CMK (cell line): ENCODE measurements at regions not wholly inside any gene's neighbourhood (a gene's known extent, or its start where the extent isn't known, plus 50 kb on each side); places are given as distances from the start of the nearest gene placed in this dataset.
A peak's percentile ranks its signal among the peaks of the same experiment; 100 is the strongest.

ENCODE experiments used
- DNase-seq: peaks from one replicate; pipeline ENCODE4 v3.0.0-alpha.2; 2010; ENCODE audit warnings: low read depth

GRCh38 chr1:175865041-175865766, 121.8 kb upstream of the TNR start:
- no peak for DNase-seq

GRCh38 chr1:175864625-175865024, 121.2 kb upstream of the TNR start:
- no peak for DNase-seq

DNA sequence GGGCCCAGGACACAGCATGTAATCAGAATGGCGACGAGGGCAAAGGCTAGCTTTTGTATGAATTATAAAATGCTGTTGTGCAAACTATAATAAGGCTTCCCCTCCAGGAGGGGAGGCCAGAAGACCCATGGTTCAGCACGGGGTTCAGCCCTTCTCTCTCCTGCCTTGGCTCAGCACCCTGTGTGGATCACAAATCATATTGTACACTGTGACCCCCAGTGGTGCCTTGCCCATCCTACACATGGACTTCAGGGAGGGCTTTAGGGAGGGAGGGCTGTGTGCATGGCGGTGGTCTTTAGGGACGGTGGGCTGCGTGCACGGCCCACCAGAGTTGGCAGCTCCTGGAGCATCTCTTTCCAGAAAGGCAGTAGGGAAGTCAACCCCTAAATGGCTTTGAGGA, 120.8 kb upstream of the TNR start:
- DNase-seq, result no peak

DNA sequence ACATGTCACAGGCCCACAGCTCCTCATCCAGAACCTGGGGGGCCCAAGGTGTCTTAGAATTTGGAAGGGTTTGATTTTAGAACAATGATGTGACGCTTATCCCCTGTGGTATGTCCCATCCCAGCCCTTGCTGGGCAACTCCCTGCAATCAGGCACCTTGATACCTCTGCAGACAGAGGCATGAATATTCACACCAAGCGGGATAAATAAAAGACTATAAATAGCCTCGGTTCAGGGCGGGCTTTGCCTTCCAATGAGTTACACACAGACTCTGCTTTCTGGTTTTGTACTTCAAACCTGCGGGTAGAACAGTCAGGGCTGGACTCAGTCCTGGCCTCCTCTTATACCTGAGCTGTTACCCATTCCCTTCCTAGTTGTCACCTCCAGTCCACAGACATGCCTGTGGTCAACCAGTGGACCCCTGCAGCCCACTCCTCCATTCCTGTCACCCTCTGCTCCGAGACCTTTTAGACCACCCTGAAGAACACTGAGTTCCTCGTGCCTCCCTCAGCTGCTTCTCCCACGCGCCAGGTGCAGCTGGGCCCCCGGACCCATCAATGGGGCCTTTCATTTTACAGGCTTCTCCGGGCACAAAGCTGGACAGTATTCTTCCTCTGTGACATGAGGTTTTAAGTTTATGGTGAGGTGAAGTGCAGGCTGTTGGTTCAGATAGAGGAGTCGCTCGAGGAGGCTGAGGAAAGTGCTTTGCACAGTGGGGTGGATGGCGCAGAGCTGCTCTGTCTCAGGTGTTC, 120.1 kb upstream of the TNR start:
- DNase-seq, result no peak

GRCh38 chr1:175862408-175862807, 119.0 kb upstream of the TNR start:
- DNase-seq, result no peak

DNA sequence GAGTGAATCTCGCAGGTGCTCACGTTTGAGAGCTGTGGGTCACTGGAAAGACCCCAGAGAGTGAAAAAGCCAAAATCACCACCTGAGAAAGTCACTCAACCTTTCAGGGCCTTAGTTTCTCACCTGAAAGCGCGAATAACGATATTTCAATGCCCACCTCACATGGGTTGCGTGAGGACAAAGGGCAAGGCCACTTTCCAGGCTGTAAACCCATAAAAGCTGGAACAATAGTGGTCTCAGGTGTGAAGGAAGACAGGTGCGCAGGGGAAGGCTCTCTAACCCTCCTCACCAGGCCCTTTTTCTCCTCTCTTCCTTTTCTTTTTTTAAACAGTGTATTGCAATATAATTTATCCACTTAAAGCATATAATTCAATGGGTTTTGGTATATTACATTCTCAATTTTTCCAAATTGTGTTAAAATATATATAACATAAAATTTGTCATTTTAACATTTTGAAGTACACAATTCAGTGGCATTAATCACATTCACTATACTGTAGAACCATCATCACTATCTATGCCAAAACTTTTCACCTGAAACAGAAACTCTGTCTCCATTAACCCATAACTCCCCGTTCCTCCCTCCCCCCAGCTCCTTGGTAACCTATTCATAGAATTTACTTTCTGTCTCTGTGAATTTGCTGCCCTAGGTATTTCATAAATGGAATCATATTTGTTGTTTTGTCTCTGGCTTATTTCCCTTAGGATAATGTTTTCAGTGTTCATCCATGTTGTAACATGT, 118.4 kb upstream of the TNR start:
- DNase-seq, result no peak

DNA sequence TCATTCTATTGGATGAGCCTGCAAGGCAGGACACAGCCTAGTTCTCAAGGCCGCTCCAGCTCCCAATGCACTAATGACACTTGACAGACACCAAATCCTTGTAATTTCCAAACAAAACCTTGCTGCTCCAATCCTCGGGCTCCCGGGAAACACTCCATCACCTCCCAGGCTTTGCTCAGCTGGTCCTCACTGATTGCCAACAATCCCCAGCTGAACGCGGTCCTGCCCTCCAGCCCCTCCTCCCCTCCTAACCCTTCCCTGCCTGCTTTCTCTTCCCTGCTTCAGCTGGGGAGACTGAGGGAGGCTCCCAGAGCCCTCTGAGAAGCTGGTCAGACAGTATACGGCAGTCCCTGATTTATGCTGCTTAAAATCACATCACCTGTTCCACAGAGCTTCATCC, 114.4 kb upstream of the TNR start:
- no peak for DNase-seq

GRCh38 chr1:175853681-175854080, 110.3 kb upstream of the TNR start:
- no peak for DNase-seq

GRCh38 chr1:175851749-175852148, 108.4 kb upstream of the TNR start:
- DNase-seq, result no peak

DNA sequence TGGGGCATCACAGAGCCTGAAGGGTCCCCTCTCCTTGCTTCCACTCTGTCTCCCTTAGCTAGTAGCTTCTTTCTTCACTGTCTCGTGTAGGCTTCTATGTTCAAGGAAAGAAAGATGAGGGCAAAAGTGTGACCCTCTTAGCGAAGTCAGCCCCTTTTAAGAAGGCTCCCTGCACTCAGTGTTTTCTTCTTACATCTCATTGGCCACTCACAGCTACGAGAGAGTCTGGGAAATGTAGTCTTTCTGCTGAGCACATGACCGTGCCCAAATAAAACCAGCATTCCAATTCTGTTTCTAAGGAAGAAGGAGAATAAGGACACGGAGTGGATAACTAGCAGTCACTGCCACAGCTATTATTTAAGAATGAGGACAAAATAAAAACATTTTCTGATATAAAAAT, 104.9 kb upstream of the TNR start:
- no peak for DNase-seq

- no peak for DNase-seq
Measured at GRCh38 chr1:175845985-175846384, 102.6 kb upstream of the TNR start.

DNA sequence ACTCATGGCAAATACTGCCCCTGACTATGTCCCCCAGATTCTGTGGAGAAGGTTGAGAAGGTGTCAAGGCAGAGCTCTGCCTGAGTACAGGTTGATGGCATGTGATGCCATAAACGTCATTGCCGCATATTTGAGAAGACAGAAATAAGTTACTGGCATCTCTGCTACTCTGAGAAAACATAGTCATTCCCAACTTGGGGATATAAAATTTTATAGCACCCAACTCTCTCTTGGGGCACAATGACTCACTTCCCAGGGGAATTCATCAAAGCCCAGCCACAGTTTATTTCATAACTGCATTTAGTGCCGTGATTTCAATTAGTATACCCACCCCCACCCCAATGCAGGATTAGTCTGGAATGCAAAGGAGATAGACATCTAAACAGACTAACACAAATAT, 101.9 kb upstream of the TNR start:
- no peak for DNase-seq

GRCh38 chr1:175844877-175845276, 101.5 kb upstream of the TNR start:
- no peak for DNase-seq

DNA sequence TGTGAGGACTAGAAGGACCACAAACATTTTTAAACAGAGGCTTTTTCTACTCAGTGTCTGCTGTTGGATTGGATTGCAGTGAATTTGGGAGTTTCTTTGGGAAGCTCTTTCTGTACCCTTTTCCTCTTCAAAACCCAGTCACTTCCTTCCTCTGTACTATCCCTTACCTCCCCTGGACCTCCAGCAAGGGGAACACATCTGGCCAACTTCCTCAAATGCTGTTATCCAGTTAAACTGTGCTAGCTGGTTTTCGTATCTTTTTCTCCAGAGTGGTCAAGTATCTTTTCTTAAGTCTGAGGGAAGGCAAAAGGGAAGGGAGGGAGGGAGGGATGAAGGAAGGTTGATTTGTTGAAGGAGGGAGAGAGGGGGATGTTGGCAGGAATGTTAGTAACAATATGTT, 99.2 kb upstream of the TNR start:
- peak; percentile 47 for DNase-seq

GRCh38 chr1:175841738-175842187, 98.4 kb upstream of the TNR start:
- no peak for DNase-seq

- no peak for DNase-seq
Measured at GRCh38 chr1:175840787-175841186, 97.4 kb upstream of the TNR start.

DNA sequence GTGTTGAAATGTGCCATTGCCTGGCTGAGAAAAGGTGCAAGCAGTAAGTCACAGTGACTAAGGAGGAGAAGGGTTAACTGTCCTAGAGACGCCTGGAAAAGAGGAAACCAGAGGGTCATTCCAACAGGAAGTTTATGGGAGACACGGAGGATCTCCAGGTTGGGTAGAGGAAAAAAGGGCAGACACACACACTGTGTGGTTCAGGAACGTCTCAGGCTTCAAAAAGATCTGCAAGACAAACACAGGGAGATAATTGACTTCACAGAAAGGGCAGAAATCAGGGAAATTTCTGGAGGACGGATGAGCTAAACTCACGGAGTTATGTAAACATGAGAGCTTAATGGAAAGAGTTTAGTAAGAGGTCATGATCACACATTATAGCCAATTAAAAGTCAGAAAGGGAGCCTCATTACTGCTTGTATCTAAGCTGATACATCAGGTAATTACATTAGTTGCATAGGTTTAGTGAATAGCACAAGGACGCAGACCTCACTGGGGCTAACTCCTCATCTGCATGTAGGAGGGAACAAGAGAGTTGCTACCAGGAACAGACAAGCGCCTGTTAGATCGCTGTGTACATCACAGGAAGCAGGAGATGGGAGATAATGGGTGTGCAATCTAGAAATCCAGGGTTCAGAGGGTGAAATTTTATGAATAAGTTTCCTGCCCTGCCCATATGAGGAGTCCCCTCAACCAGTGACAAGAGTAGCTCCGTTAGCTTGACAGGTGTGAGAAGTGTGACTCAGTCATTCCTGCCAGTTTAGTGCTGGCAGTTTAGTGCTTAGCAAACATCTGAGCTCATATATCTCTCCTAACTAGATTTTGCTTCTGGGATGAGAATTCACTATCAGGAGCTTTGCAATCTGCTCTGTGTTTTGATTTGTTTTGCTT, 96.6 kb upstream of the TNR start:
- peak; percentile 67 for DNase-seq

GRCh38 chr1:175834597-175834996, 91.2 kb upstream of the TNR start:
- no peak for DNase-seq

DNA sequence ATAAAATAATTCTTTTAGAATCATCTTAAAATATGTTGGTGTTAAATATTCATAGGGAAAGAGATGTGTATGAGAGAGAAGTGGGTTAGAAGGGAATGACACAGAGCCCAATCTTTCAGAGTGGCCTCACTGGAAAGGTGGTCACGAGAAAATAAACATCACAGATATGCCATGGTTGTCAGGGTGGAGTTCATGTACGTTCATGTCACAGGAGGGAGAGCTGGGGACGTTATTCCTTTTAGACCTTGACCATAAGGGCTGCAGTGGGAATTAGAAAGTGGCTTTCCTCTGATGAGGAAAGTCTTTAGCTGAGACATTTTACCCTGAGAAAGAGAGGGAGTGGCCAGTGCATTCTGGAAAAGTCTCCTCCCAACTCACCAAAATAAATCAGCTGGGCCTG, 90.6 kb upstream of the TNR start:
- no peak for DNase-seq

DNA sequence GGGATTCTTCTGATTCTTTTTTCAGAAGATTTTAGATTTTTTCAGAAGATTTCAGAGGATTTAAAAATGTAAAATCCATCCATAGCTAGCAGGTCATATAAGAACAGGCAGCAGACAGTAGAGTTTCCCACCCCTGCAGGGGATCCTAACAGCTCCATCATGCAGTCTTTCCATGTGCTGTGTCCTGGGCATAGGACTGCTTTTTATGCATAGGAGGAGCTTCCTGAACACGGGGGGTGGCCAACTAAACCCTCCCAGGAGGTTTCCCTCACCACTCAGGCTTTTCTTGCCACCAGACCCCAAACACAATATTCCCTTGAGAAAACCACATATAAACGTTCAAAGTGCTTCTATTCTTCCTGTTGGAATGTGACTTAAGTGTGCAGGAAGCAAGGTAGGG, 90.1 kb upstream of the TNR start:
- no peak for DNase-seq

DNA sequence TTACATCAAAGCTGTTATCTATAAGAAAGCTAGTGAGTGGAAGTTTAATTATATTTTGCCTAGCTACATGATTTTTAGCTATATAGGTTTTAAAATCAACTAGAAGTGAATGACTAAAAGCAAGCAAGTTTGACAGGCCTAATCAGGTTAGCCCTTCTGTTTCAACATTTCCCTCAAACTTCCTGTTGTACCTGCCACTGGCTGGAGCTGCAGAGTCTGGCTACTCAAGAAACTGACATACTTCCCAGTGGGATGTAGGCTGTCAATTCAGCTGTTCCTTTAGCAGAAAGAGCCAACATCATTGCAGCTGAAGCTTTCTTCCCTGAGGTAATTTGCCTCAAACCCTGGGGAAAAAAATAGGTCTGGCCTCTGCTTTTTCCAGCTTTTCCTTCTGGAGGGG, 87.1 kb upstream of the TNR start:
- peak; percentile 25 for DNase-seq

DNA sequence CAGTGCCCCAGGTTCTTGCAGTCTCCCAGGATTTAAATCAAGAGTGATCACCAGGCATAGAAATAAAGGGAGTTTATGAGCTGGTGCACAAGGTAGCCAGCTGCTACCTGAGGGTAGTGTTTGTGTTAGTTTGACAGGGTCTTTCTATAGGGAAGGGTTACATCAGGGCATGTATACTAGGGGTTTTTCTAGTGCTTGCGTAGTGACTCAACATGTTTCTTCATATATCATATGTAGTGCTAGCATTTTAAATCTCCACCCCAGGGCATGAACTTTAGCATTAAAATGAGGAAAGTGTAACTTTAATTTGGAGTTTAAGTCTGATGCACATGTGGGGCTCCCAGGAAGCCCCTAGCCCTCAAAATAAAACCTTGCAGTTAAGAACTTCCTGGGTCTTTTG, 86.5 kb upstream of the TNR start:
- DNase-seq, result no peak
